Kidney (tissue), 13 donors: ENCODE measurements at regions not wholly inside any gene's neighbourhood (a gene's known extent, or its start where the extent isn't known, plus 50 kb on each side); places are given as distances from the start of the nearest gene placed in this dataset.
"Not testable (repeated sequence)": the region's sequence is repeated elsewhere in the genome, so short reads cannot be mapped to it uniquely, and the experiment has no call there.

Source experiments
- DNase-seq, 5 donors: peaks; one replicate each; pipeline ENCODE4 v3.0.0-alpha.2; 2013 to 2020
- FAIRE-seq: peaks from 2 replicates; lab custom pipeline; 2012; peaks lifted over from hg19 to GRCh38; lab: Jason Lieb, UNC
- H3K27ac ChIP-seq, 2 donors: one replicate each; pipeline ENCODE4 v1.7.0; 2013; ENCODE audit warnings: low read depth in 2 of 2, low read length in 2 of 2, inconsistent platforms in 1 of 2
- H3K27me3 ChIP-seq: one replicate; pipeline ENCODE4 v1.7.1; 2013; ENCODE audit warnings: low read length, inconsistent platforms; ENCODE audit not compliant: control insufficient read depth, insufficient read depth
- H3K36me3 ChIP-seq, 3 donors: one replicate each; pipeline versions ENCODE4 v1.7.0 to v1.7.1; 2013; ENCODE audit warnings: low read length in 3 of 3, control low read depth in 1 of 3, inconsistent platforms in 1 of 3; ENCODE audit not compliant: insufficient read depth in 3 of 3, control insufficient read depth in 2 of 3
- H3K4me1 ChIP-seq, 3 donors: one replicate each; pipeline versions ENCODE4 v1.7.0 to v1.7.1; 2013; ENCODE audit warnings: low read length in 3 of 3, inconsistent platforms in 1 of 3, low read depth in 1 of 3; ENCODE audit not compliant: control insufficient read depth in 2 of 3, insufficient read depth in 2 of 3
- H3K4me3 ChIP-seq, 3 donors: one replicate each; pipeline versions ENCODE4 v1.7.0 to v1.8.1; 2013; ENCODE audit warnings: low read length in 3 of 3, control low read depth in 1 of 3, inconsistent platforms in 1 of 3
- H3K9ac ChIP-seq, 3 donors: one replicate each; pipeline versions ENCODE4 v1.7.0 to v1.7.1; 2013; ENCODE audit warnings: low read length in 3 of 3, control low read depth in 1 of 3, inconsistent platforms in 1 of 3
- H3K9me3 ChIP-seq, 3 donors: one replicate each; pipeline versions ENCODE4 v1.7.0 to v1.7.1; 2013; ENCODE audit warnings: low read length in 3 of 3, control low read depth in 1 of 3, inconsistent platforms in 1 of 3; ENCODE audit not compliant: control insufficient read depth in 2 of 3, insufficient read depth in 1 of 3
- intact Hi-C: fragments of 100-400 bp; cut with DNase I; formaldehyde crosslinking; loops from one replicate; pipeline ENCODE4 v1.11.1; 2022
- TF ChIP-seq, protein P1 (sequence below): IDR thresholded peaks from 3 replicates; pipeline ENCODE4 v1.5.1; 2012; ENCODE audit warnings: mild to moderate bottlenecking, moderate library complexity, borderline replicate concordance; ENCODE audit not compliant: insufficient read depth; ENCODE audit errors: extremely low read depth
- donor health status: control.
- donor health status: control.
- donor health status: control.
- donor health status: control.
- donor health status: control.
- donor health status: DM: yes; HTN: yes; CAD: no.
- donor health status: Normal renal cell carcinoma (clear cell type).

GRCh38 chr2:4221845-4222244 is 518.5 kb downstream of the DCDC2C start:
- Histone ChIP-seq H3K9me3 (no peaks in the 10 kb centered on the region), H3K27ac (no peak overlapping the region), H3K27me3 (no peaks in the 10 kb centered on the region), H3K9ac (no peak overlapping the region), H3K36me3 (no peaks in the 10 kb centered on the region), H3K4me3 (no peak overlapping the region), H3K4me1 (no peaks in the 10 kb centered on the region)
- TF ChIP-seq, protein P1, sequence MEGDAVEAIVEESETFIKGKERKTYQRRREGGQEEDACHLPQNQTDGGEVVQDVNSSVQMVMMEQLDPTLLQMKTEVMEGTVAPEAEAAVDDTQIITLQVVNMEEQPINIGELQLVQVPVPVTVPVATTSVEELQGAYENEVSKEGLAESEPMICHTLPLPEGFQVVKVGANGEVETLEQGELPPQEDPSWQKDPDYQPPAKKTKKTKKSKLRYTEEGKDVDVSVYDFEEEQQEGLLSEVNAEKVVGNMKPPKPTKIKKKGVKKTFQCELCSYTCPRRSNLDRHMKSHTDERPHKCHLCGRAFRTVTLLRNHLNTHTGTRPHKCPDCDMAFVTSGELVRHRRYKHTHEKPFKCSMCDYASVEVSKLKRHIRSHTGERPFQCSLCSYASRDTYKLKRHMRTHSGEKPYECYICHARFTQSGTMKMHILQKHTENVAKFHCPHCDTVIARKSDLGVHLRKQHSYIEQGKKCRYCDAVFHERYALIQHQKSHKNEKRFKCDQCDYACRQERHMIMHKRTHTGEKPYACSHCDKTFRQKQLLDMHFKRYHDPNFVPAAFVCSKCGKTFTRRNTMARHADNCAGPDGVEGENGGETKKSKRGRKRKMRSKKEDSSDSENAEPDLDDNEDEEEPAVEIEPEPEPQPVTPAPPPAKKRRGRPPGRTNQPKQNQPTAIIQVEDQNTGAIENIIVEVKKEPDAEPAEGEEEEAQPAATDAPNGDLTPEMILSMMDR, result no peak
- no peak for DNase-seq
- no peak for FAIRE-seq
- intact Hi-C loops, result no loop called here

DNA sequence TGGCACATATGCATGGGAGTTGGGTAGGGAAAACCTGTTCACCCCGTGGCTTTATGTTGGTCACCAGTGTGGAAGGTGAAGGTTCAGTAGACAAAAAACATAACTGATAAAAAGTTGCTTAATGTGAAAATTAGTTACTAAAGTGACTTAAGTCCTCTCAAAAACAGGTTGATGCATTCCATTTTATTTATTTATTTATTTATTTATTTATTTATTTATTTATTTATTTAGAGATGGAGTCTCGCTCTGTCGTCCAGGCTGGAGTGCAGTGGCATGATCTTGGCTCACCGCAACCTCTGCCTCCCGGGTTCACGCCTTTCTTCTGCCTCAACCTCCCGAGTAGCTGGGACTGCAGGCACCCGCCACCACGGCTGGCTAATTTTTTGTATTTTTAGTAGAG is 541.0 kb downstream of the DCDC2C start:
- FAIRE-seq, intact Hi-C loops, H3K4me1 ChIP-seq: not testable (repeated sequence)

GRCh38 chr2:4246364-4247131 is 543.2 kb downstream of the DCDC2C start:
- Histone ChIP-seq H3K4me3 (no peak overlapping the region), H3K36me3 (no peaks in the 10 kb centered on the region), H3K9me3 (no peaks in the 10 kb centered on the region), H3K27me3 (no peaks in the 10 kb centered on the region), H3K27ac (no peak overlapping the region), H3K9ac (no peak overlapping the region), H3K4me1 (no peaks in the 10 kb centered on the region)
- no peak for FAIRE-seq
- DNase-seq, result peak in 2 of 5 donors; percentile 11 to 13
- intact Hi-C loops, result no loop called here
- TF ChIP-seq, protein P1, result no peak

More for the DNA sequence above, 541.0 kb downstream of the DCDC2C start:
- not testable (repeated sequence) for H3K27ac ChIP-seq, H3K27me3 ChIP-seq, H3K9ac ChIP-seq, H3K36me3 ChIP-seq, DNase-seq, H3K4me3 ChIP-seq, H3K9me3 ChIP-seq

GRCh38 chr2:4247791-4248190 is 544.4 kb downstream of the DCDC2C start:
- intact Hi-C loops, result no loop called here
- no peaks in the 10 kb centered on the region for H3K9me3 ChIP-seq
- no peak for FAIRE-seq
- no peak for DNase-seq
- no peaks in the 10 kb centered on the region for H3K27me3 ChIP-seq
- no peak overlapping the region for H3K9ac ChIP-seq
- no peak overlapping the region for H3K4me3 ChIP-seq
- TF ChIP-seq, protein P1, result no peak
- H3K4me1 ChIP-seq, result no peaks in the 10 kb centered on the region
- no peaks in the 10 kb centered on the region for H3K36me3 ChIP-seq
- no peak overlapping the region for H3K27ac ChIP-seq
